ENCODE measurements at regions not wholly inside any gene's neighbourhood (a gene's known extent, or its start where the extent isn't known, plus 50 kb on each side); places are given as distances from the start of the nearest gene placed in this dataset.

DNA sequence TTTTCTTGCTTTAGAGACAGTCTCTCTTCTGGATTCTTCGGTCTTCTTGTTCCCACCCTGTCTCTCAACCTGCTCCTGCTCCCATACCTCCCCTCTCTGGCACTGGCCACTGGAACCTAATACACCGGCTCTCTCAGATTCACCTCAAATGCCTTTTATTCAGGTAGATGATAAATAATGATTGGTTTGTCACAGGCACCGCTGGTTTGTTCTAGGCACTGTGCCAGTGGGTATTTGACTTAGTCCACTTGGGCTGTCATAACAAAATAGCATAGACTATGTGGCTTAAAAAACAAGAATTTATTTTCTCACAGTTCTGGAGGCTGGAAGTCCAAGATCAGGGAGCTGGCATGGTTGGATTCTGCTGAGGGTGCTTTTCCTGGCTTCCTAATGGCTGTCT, 278.2 kb upstream of the STT3B start:
- FAIRE-seq = no peak

GRCh38 chr3:31255007-31255581, 277.6 kb upstream of the STT3B start:
- no peak for FAIRE-seq

DNA sequence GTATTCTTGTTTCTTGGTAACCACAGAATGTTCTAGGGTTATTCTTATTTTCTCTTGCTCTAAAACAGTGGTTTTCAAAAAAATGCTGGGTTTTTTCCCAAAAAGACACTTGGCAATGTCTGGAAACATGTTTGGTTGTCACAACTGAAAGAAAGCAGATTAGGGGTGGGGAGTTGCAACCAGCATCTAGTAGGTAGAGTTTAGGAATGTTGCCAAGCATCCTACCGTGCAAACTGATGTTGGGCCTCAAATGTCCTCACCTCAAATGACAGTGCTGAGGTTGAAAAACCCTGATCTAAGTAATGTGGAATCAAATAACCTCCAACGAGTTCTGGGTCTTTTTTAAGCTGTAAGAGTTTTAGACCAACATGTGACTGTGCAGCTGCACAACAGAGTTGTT, 270.5 kb upstream of the STT3B start:
- no peak for FAIRE-seq

- no peak for FAIRE-seq
Measured at GRCh38 chr3:31263897-31264296, 268.8 kb upstream of the STT3B start.

GRCh38 chr3:31265646-31266428, 266.9 kb upstream of the STT3B start:
- FAIRE-seq = no peak

GRCh38 chr3:31268868-31269267, 263.9 kb upstream of the STT3B start:
- FAIRE-seq = no peak

DNA sequence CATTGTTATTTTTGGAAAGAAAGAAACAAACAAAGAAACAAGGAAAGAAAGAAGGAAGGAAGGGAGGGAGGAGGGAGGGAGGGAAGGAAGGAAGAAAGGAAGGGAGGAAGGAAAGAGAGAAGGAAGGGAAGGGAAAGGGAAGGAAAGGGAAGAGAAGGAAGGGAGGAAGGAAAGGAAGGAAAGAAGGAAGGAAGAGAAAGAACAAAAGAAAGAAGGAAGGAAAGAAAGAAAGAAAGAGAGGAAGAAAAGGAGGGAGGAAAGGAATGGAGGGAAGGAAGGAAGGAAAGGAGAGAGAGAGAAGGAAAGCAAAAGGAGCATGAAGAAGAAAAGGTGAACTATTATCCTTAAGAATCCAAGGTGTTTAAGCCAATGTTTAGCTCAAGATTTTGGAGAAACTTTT, 262.7 kb upstream of the STT3B start:
- no peak for FAIRE-seq

DNA sequence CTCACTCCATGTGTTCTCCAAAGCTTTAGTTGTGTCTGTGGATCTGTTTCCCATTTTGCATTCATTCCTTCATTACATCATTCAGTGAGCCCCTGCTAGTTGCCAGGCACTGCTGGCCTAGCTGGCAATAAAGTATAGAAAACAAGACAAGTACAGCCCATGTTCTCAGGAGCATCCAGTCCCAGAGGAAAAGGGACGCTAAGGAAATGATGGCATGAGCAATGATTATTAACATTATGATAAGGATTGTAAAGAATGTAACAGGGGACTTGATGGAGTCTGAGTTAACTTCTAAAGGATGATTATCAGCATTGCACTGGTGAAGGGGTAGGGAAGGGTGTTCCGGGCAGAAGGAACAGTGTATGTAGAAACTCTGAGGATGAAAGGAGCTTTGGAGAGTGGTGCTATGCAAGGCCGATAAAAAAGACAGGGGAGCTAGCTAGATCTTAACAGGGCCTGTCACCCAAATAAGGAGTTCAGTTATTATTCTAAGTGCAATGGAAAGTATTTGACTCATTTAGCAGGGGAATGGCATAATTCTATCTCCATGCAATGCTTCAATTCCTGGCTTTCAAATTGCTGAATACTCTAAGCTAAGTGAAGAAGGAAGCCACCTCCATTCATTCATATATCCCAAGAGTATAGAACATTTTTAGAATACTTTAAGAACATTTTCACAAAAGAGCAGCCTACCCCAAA, 258.2 kb upstream of the STT3B start:
- no peak for FAIRE-seq

DNA sequence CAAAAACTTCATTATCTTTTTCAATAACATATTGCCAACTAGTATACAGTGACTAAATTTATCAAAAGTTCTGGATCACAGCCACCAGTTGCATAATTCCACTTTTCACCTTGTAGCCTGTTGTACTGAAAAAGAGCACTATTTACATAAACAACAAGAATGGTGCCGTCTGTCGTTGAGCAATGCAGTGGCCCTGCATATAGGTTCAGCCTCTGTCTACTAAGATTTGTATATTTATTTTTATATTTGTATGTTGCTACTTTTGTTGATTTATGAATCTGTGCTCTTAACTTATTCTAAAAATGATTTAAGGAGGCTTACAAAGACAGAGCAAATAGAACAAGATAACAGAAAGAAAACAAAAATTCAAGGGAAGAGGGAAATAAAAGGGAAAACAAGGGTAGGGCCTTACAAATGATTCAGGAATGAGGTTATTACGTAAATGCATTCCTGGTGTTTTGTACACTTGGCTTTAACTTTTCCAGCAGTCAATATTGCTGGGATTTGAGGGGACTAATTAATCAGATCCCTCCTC, 257.6 kb upstream of the STT3B start:
- no peak for FAIRE-seq

DNA sequence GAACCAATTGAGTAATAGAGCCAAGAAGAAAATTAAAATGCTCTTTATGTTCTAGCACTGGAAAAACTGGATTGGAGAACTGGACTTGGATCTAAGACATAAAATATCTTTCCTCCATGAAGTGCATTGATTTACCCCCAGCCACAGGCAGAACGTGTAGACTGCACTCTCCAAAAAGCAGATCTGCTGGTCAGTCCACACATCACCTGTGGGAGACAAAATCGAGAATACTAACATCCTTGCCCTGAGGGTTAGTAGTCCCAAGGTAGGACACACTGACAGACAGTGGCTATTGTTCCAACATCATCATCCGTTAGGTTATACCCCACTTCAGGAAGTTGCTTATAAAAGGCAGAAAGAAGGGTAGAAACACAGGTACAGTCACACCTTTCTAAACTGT, 257.1 kb upstream of the STT3B start:
- no peak for FAIRE-seq

- no peak for FAIRE-seq
Measured at GRCh38 chr3:31277582-31277981, 255.1 kb upstream of the STT3B start.

GRCh38 chr3:31278532-31278931, 254.2 kb upstream of the STT3B start:
- FAIRE-seq = no peak

DNA sequence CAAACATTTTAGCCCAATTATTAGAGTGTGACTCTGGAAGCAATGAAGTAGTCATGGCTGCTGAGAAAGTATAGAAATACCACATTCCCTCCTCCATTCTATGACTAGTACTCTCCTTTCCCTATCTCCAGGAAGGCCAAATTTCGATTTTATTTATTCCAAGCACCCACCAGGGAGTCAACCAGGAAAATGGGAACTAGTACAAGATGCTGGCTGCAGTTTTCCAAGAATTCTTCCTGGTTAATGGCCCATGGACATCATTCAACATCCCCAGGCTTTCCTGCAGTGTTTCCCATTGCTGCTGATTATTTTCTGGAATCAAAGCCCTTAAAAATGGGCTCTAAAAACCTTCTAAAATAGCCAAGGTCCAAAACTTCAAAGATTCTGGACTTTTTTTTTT, 247.9 kb upstream of the STT3B start:
- no peak for FAIRE-seq

GRCh38 chr3:31285833-31286486, 246.8 kb upstream of the STT3B start:
- FAIRE-seq = no peak

GRCh38 chr3:31288224-31288623, 244.5 kb upstream of the STT3B start:
- no peak for FAIRE-seq

GRCh38 chr3:31288641-31289100, 244.1 kb upstream of the STT3B start:
- no peak for FAIRE-seq

GRCh38 chr3:31289584-31289983, 243.1 kb upstream of the STT3B start:
- no peak for FAIRE-seq

GRCh38 chr3:31290046-31290445, 242.7 kb upstream of the STT3B start:
- no peak for FAIRE-seq

- FAIRE-seq = no peak
Measured at GRCh38 chr3:31291818-31292217, 240.9 kb upstream of the STT3B start.

DNA sequence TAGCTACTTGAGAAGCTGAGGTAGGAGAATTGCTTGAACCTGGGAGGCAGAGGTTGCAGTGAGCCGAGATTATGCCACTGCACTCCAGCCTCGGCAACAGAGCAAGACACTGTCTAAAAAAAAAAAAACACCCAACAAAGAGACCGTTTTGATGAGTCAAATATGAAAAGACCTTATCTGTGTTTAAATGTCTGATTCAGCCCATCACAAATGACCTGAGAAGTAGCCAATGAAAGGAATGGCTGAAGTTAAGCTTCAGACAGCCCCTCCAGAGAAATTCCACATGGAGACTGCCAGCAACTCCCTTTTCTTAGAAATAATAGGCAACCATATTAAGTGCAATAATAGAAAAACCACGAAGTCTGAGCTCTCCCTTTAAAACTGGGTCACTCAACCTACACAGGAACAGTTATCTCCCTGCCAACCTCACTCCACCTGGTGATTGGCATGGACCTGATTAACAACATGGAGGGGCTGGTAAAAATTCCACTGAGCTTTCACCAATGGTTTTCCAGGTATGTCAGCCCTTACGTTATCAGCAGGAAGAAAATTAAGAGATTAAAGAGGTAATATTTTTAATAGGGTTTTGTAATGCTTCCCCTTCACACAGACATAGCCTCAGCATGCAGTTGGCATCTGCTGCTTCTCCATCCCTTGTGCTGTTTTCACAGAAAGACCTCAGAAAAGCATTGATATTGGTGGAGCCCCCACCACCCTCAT, 238.1 kb upstream of the STT3B start:
- no peak for FAIRE-seq

GRCh38 chr3:31295150-31295765, 237.5 kb upstream of the STT3B start:
- FAIRE-seq = no peak

DNA sequence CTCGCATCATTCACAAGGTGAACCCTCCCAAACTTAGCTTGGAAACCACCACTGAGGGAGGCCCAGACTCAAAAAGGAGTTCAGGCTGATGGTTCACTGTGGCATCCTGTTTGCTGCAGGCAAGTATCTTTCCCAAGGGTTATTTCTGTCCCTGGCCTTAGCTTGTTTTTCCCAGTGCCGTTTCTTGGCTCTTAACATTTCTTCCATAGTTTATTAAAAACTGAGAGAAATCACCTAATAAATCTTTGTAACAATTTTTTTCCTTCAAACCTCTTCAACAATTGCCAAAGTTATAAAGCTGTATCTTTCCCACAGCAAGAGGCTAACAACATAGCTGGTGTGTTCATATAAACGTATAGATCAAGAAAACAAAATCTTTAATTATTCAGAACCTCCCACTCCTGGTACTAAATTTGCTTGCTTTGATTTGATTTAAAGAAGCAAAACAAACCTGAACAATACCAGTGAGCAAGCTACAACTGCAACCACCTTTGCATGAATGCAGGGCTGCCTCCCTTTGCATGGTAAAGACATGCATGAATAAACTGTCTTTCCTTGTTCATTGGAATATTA, 234.9 kb upstream of the STT3B start:
- FAIRE-seq = no peak

Measured in colon (tissue), 2 donors.